NT2/D1 (cell line): ENCODE measurements at regions not wholly inside any gene's neighbourhood (a gene's known extent, or its start where the extent isn't known, plus 50 kb on each side); places are given as distances from the start of the nearest gene placed in this dataset.

Experiments used
- SUZ12 ChIP-seq: IDR thresholded peaks from 2 replicates; pipeline ENCODE4 v1.6.1; 2011; ENCODE audit not compliant: insufficient read length, insufficient read depth; ENCODE audit errors: extremely low read depth
- YY1 ChIP-seq: IDR thresholded peaks from 2 replicates; pipeline ENCODE4 v1.6.1; 2011; ENCODE audit not compliant: insufficient read length, insufficient read depth

- TF ChIP-seq SUZ12 = no peak
- no peak for TF ChIP-seq YY1
Measured at GRCh38 chr3:154507727-154508126, 77.7 kb upstream of the GPR149 start.
